Kidney glomerular epithelial cell (primary cell): ENCODE measurements at regions not wholly inside any gene's neighbourhood (a gene's known extent, or its start where the extent isn't known, plus 50 kb on each side); places are given as distances from the start of the nearest gene placed in this dataset.
"Not testable (repeated sequence)": the region's sequence is repeated elsewhere in the genome, so short reads cannot be mapped to it uniquely, and the experiment has no call there.

ENCODE experiments used
- DNase-seq: peaks from one replicate; lab custom pipeline; 2025; lab: John Stamatoyannopoulos, UW

DNA sequence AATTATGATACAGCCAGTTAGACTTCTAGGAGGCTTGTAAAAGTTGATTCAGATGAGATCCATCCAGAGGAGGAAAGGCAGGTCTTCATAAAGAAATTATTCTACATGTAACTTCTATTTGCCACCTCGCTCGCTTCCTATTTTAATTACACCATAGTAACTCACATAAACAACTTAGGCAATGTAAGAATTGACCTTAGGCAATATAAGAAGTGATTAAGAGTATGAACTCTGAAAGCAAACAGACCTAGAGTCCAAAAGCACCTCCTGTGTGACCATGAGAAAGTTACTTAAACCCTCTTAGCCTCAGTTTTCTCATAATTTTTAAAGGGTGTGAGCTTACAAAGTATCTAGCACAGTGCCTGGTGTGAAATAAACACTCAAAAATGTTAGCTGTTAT is 192.7 kb upstream of the NFIA start:
- no peak for DNase-seq

DNA sequence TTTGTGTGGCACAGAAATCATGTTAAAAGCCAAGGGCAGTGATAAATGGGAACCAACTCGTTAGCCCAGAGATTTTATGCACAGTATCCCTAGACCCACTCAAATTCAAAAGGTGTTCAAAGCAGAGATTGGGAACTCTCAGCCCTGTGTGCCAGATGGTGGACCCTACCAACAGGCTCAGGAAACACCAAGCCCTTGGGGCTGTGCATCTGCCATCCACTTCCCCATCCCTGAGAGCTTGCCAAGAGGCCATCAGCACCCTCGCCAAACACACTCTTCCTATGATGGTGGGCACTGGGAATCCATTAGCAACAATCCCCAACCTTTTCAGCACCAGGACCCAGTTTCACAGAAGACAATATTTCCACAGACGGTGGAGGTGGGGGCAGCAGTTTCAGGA is 194.2 kb upstream of the NFIA start:
- no peak for DNase-seq

DNA sequence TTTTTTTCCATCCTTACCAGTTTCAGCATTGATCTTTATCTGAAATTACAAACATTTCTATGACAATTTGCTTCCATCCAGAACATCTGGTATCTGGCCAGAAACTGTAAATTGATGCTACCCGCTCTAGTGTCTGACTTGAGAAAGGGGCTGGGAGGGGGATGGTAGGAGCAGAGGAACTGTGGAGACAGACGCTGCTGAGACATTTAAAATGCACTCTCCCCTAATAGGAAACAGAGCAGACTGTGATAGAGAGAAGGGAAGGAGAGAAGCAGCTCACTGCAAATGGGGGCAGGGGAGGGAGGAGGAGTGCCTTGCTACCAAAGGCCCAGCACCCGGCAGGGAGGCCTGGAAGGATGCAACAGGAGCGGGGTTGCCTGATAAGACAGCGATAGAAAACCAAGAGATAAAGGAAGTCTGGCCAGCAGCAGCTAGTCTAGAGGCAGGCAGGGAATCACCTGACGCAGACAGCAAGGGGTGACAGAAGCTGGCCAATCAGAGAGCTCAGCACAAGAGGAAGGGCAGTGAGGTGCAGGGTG is 195.5 kb upstream of the NFIA start:
- no peak for DNase-seq

DNA sequence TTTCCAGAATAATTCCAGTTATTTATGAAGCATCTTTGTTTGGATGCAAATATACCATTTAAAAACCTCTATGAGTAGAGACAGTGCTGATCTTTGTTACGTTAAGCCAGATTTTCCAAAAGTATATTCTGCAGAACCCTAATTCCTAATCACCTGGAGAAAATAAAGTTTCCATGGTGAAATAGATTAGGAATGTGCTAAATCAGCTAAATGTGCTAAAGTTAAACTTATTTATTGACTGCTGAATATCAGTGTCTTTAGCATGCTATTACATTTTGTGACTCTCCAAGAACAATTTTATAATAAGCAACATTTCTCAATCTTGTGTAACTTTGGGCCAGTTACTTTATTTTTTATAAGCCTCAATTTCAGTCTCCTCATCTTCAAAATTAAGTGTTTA is 196.3 kb upstream of the NFIA start:
- DNase-seq = no peak

DNA sequence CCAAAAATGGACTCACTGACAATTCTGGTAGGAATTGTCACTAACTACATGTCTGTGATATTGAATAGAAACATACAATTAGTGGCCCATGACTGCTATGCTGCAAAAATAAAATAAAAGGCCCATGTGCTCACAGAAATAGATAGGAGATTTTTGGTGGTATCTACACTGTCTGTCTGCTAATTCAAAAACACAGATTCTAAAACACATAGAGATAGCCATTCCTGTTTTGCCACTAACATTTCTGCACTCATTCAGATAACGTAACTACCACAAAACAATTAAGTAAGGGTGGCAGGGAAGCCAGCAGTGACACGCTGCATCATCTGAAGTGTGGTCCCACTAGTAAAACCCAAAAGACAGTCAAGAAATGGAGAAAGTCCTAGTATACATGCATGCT is 202.2 kb upstream of the NFIA start:
- DNase-seq = no peak

DNA sequence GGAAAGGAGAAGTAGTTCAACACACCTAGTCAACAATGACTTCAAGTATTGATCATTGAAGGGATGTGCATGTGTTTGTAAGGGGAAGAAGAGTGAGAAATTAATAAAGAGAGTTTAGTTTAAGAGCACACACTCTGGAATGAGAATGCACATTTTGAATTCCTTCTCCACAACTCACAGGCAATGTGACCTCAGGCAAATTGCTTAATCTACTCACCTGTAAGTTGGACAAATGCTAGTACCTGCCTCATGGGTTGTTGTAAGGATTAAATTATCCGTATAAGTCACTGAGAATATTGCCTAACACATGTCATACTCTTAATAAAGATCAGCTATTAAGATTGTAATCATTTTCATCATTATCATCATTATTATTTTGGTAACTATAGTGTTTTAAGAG is 204.0 kb upstream of the NFIA start:
- DNase-seq = no peak

DNA sequence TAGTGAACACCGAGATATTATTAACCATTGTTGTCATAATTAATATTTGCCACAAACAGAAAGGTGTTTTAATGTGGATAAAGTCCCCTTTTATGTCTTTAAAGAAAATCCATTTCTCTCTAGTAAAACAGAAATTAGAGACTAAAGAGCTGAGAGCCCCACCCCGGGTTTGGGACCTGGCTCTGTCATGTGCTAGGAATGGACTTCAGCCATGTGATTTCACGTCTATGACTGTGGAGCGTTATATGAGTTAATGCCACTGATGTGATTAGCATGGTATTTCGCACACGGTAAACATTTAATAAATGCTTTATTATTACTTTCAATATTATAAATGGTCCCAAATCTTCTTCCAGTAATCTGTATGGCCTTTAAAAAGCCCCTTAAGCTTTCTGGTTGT is 205.0 kb upstream of the NFIA start:
- no peak for DNase-seq

DNA sequence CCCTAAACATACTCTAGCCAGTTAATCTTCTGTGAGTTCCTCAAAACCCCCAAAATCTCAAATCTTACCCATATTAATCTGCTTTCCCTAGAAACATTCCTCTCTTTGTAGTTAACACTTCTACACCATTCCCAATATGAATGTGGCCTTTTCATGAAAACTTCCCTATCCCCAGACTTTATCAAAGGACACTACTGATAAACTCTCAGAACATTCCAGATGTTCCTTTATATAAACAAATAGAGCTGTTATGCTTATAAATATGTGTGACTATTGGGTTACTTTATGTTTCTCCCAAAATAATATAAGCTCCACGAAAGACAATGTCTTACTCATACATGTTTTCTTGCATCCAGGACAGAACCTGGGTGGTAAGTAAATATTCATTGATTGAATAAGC is 205.4 kb upstream of the NFIA start:
- DNase-seq = no peak

DNA sequence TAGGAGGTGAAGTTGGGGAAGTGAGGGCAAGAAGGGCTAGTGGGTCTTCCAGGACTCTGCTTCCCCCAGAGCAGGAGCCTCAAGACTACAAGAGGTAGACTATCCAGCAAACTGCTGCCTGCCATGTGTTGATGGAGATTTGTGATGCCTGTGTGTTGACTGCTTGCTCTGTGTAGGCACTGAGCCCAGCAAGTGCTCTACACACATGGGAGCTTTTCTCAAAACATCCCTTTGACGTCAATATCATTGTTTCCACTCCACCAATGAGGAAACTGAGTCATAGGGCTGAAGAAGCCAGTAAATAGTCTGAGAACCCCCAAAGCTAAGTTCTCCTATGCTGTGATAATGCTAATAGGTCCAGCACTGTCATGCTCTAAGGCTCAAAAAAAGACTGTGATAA is 207.2 kb upstream of the NFIA start:
- DNase-seq = no peak

DNA sequence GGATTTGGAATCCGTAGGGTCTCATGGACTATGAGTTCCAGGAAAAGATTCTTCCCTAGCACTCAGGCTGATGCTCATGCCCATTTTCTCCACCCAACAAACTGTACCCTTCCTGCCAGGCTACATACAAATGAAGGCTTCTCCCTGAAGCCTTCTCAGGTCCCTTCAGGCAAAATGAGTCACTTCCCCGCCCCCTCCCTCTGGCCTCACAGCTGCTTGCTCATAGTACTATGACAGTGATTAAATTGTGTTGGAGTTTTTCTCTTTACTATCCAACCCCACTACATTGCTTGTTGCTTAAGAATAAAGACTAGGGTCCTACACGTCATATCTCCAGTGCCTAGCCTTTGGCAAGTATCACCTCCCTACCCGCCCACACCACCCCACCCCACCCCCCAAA is 207.6 kb upstream of the NFIA start:
- no peak for DNase-seq

DNA sequence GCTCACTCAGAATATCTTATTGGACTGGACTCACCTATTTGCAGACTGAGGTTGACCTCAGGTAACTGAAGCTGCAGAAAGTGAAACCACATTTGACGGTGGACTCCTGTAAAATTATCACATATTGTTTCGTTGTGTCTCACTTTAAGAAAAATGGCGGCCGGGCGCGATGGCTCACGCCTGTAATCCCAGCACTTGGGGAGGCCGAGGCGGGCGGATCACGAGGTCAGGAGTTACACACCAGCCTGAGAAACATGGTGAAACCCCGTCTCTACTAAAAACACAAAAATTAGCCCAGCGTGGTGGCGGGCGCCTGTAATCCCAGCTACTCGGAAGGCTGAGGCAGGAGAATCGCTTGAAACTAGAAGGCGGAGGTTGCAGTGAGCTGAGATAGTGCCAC is 209.0 kb upstream of the NFIA start:
- DNase-seq = not testable (repeated sequence)

DNA sequence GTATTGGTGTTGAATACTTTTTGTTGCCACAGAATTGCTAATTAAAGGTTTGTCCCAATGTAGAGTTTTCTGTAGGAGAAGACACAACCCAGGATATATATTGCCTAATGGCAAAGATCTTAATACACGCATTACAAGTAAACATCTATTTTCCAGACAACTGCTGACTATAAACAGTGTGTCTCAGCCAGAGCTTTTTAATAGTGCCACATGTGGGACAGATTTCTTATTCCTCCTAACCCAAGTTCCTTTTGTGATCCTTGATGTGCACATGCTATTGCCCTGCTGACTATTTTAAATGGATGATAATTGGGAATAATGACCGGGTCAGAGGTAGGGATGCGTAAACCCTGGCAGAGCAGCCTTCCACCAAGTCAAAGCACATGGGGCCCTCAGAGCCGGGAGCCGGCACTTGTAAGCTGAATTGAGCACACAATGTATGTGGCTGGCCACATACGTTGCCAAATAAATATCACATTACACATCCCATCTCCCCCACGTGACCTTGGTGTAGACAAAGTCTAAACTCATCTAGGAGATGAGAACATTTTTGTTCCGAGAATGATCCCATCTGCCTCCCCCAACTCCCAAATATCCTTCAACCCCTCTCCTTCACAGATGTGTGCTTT is 209.8 kb upstream of the NFIA start:
- DNase-seq = no peak

DNA sequence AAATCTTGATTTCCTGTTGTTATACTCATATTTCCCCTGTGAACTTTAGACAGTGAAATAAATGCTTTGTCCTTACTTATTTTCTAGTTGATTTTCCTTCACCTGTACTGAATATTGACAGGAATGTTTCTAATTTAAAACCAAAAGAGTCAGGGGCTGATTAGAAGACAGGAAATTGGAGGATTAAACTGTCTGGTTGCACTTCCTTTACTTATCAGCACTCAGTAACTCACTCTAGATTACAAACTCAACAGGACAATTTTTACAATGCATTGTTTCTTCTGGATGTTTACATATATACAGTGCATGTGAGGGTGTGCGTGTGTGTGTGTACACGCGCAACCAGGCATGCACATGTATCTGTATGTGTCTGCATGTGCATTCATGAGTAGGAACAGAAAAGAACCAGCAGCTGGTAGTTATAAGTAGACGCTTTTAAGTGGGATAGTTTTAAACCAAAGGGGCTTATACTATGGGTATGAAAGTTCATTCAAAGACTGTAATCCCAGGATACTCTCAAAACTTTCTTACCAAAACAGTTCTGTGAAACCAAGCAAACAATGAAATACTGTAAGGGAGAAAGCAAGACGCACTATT is 212.0 kb upstream of the NFIA start:
- DNase-seq = no peak

DNA sequence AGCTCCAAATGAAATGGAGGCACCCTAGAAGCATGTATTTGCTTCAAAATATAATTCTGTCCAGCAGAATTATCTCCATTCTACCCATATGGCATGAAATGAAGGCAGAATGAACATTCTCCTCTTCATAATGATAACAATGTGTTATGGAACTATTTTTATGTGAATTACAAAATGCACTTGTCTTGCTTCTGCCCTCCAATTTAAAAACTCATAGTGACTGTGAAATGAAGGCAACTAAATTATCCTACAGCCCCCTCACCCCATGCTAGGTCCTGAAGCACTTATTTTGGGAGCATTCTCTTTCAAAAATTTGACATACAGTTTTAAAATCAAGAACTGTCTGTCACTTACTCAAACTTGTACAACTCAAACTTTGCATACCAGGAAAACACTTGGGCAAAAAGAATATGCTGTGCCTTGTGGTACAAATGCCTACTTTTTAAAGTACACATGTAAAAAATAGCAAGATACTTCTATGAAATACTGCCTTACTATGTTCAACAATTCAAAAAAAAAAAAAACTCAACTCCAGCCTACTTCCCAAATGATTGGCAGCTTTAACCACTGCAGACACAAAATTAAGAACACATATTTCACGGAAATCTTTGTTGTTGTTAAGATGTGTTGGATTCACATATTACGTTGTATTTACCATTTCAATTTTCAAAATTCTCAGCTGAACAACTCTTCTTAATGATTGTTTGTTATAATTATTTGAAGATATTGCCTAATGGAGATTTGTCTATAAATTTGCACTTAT is 213.3 kb upstream of the NFIA start:
- DNase-seq = no peak

DNA sequence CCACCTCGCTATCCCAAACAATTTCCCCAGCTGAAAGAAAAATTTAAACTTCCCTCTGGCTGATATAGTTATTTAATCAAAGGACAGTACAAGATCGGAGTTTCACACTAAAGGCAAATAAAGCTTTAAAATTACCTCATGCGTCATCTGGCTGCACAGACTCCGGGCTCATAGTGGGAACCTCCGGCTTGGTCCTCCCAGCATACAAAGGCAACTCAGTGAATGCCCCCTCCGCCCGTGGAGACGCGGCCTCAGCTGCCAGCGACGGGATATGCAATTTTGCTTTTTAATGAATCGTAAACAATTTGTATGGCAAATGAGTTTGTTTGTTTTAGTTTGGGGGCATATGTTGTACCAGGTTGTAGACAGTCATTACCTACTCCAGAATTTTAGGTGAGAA is 214.6 kb upstream of the NFIA start:
- DNase-seq = no peak

DNA sequence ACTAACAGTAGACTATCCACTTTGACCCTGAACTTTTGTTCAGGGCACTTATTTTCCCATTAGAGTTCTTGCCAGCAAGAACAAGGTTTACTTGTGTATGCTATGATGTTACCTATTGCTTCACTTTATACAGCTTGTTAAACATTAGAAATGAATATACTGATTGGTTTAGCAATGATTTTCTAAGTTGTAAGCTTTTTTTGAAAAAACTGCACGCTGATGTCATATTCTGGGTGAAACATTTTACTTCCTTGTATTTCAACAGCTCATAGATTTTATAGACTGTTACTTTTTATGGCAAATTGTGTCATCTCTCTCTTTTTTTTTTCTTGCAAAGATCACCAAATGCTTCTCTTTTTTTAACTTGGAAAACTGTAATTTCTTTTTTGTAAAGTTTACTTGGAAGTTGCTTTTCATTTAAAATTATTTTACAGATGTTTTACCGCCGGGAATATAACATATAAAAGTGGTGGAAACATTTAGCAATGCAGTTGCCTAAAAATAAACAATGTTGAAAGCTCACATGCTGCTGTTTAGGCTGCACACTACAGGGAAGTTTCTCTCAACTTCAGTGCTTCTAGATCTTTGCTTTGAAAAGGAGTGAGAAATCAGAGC is 215.3 kb upstream of the NFIA start:
- DNase-seq = no peak

DNA sequence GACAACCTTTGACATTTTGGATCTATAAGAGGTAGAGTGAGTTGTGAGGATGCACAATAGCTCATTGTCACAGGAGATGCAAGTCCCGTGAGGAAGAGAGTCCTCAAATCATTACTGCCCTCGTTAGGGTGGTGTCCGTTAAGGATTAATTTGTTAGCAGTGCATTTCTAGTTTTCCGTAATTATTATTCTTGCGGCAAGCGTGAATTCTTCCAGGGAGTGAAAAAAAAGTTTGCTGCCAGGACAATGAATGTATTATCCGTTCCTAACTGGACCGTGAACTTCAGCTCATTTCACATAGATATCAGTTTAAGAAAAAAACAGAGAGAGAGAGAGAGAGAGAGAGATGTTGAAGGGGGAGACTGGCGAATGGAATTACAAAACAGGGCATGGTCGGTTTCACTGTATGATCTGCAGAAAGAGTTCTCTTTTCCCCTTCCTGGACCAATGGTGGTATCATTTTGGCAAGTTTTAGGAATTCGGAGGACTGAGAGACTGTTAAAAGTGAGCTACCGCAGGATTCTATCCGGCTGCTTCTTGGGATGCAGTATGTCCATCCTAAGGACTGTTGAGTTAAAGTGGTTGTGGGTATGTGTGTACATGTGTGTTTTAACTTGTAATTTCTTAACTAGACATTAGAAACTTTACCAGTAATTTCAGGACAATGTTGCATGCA is 216.0 kb upstream of the NFIA start:
- DNase-seq = no peak

DNA sequence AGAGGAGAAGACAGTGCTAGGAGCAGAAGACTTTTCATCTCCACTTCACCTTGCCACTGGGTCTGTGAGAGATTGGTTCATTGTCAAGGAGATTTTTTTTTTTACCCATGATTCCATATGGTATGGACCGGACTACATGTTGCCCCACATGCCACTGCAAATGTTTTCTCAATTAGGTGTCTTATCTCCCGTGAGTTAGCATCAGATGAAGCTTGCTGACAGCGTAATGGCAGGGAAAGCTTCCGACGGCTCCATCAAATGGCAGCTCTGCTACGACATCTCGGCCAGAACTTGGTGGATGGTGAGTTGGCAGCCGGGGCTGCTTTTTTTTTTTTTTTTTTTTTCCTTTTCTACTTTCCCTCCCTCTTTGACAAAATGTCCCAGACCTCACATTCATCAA is 217.2 kb upstream of the NFIA start:
- no peak for DNase-seq

DNA sequence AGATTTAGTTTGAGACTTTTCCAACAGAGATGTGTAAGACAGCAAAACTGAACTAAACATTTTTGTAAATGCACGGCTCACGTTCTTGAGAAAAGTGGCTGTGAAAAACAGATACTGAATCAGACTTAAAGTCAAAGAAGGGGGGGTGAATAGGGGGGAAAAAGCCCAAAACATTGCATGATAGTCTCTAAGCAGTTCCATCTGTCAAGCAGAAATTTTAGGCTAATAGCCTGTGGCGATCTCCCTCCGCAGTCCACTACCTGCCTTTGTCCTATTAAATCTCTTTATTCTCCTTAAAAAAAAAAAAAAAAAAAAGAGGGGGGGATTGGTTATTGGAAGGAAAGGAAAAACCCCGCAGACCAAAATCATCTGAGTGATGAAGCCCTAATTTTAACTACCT is 217.6 kb upstream of the NFIA start:
- no peak for DNase-seq

DNA sequence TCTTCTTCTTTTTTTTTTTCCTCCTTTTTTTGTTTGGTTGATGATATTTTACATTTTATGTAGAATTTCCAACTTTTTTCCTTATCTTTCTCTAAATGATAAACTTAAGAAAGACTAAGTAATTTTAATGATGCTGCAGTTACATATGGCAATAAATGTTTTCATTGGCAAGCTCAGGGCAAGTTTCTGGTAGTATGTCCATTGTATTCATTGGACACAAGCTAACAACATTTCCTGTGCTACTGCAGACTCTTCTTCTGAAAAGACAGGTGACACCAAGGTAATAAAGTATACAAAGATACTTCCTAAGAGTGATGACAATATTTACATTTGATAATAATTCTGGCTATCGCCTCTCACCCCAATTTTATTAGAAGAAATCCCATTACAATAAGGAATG is 219.2 kb upstream of the NFIA start:
- no peak for DNase-seq

DNA sequence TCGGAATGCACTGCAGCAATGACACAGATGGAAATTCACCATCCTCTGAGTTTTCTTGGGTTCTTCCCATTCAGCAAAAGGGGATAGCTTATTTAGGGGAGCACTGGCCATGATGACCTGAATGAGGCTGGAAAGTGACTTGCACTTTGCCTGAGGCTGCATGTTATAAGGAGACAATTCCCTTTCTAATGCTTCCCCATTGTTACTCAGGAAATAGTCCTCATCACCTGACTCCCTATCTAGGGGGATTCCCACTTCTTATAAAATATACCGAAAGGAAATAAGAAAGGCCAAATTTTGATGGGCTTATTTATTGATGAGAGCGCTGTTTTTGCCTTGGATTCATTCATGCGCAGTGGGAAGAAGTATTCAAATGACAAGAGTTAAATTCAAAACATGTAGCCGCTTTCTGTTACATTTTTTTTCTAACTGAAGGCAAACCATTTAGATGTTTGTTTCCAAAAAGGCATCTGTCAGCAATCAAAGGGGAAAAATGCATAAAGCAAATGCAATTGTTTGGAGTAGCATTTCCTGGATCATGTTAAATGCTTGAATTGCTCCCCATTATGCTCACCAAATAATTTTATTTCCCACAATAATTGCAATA is 220.3 kb upstream of the NFIA start:
- DNase-seq = no peak

DNA sequence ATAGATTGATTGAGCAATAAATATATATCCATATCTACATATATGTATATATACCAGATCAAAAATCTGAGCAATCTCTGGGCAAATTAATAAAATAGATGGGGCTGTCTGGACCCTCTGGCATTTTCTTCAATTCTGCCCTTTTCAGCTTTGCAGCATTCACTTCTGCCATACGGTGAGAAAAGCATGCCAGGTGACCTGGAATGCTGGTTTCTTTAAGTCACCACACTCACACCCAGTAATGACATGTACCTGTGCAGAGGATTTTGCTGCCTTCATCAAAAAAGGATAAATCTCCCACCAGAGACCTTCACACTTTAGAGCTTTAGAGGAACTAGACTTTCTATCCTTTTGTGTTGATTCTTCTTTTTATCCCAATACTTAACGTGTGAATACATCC is 223.2 kb upstream of the NFIA start:
- no peak for DNase-seq
